Loucy (cell line): ENCODE measurements at regions not wholly inside any gene's neighbourhood (a gene's known extent, or its start where the extent isn't known, plus 50 kb on each side); places are given as distances from the start of the nearest gene placed in this dataset.
A peak's percentile ranks its signal among the peaks of the same experiment; 100 is the strongest.

Experiments used
- H2AFZ ChIP-seq: fragments of 200-600 bp; sonication (generic); 2 replicates; pipeline ENCODE4 v1.6.0; 2016; ENCODE audit warnings: antibody characterized with exemption, mild to moderate bottlenecking, low read length, moderate library complexity
- H3F3A ChIP-seq: fragments of 200-600 bp; 2 replicates; pipeline ENCODE4 v1.6.0; 2016; ENCODE audit warnings: antibody characterized with exemption, low read depth, mild to moderate bottlenecking
- H3K27me3 ChIP-seq: fragments of 200-600 bp; sonication (generic); 2 replicates; pipeline ENCODE4 v1.6.1; 2014; ENCODE audit warnings: low read length, mild to moderate bottlenecking; ENCODE audit not compliant: insufficient read depth, poor library complexity, severe bottlenecking
- H3K36me3 ChIP-seq: fragments of 200-600 bp; sonication (generic); 2 replicates; pipeline ENCODE4 v1.6.1; 2016; ENCODE audit warnings: low read length; ENCODE audit not compliant: insufficient read depth
- H3K4me1 ChIP-seq: fragments of 200-600 bp; sonication (generic); 2 replicates; pipeline ENCODE4 v1.5.1; 2014; ENCODE audit warnings: low read length, mild to moderate bottlenecking; ENCODE audit not compliant: insufficient read depth, poor library complexity, severe bottlenecking
- H3K4me2 ChIP-seq: fragments of 200-600 bp; sonication (generic); 2 replicates; pipeline ENCODE4 v1.6.0; 2014; ENCODE audit warnings: antibody characterized with exemption, low read length, low read depth, mild to moderate bottlenecking; ENCODE audit not compliant: poor library complexity, severe bottlenecking
- H3K4me3 ChIP-seq: fragments of 200-600 bp; sonication (generic); 2 replicates; pipeline ENCODE4 v1.5.1; 2014; ENCODE audit warnings: low read length, mild to moderate bottlenecking, mixed read lengths; ENCODE audit not compliant: poor library complexity, severe bottlenecking
- H3K79me2 ChIP-seq: fragments of 200-600 bp; sonication (generic); 2 replicates; pipeline ENCODE4 v1.6.1; 2014; ENCODE audit warnings: low read length; ENCODE audit not compliant: insufficient read depth
- H3K9ac ChIP-seq: fragments of 200-600 bp; sonication (generic); 2 replicates; pipeline ENCODE4 v1.6.0; 2014; ENCODE audit warnings: mild to moderate bottlenecking, low read depth, low read length, moderate library complexity; ENCODE audit not compliant: poor library complexity, severe bottlenecking
- H3K9me2 ChIP-seq: fragments of 200-600 bp; sonication (generic); replicated peaks from 2 replicates; pipeline ENCODE4 v1.6.1; 2016; ENCODE audit warnings: low read depth, low read length, mixed read lengths
- H3K9me3 ChIP-seq: fragments of 200-600 bp; sonication (generic); 2 replicates; pipeline ENCODE4 v1.6.1; 2014; ENCODE audit warnings: mild to moderate bottlenecking, antibody characterized with exemption, low read length, low read depth; ENCODE audit not compliant: insufficient read depth
- H4K20me1 ChIP-seq: fragments of 200-600 bp; sonication (generic); 2 replicates; pipeline ENCODE4 v1.6.0; 2014; ENCODE audit warnings: antibody characterized with exemption, low read length, mild to moderate bottlenecking; ENCODE audit not compliant: insufficient read depth, poor library complexity, severe bottlenecking
- CTCF ChIP-seq: fragments of 200-600 bp; sonication (generic); conservative IDR thresholded peaks from 2 replicates; pipeline ENCODE4 v1.5.1; 2014; ENCODE audit warnings: mild to moderate bottlenecking, antibody characterized with exemption, low read length
- EZH2phosphoT487 ChIP-seq: fragments of 200-600 bp; IDR thresholded peaks from 2 replicates; pipeline ENCODE4 v1.6.1; 2018; ENCODE audit warnings: antibody characterized with exemption, mild to moderate bottlenecking, moderate library complexity, borderline replicate concordance

- H3K4me1 ChIP-seq: peaks cover 17% of the 10 kb centered on the region
- H3K4me2 ChIP-seq: no peak overlapping the region
- no peaks in the 10 kb centered on the region for H3K79me2 ChIP-seq
- no peaks in the 10 kb centered on the region for H3F3A ChIP-seq
- H3K9me2 ChIP-seq: no peaks in the 10 kb centered on the region
- no peak overlapping the region for H3K4me3 ChIP-seq
- TF ChIP-seq EZH2phosphoT487 (no peak), CTCF (no peak)
- H3K9me3 ChIP-seq: no peaks in the 10 kb centered on the region
- H3K9ac ChIP-seq: no peak overlapping the region
- no peaks in the 10 kb centered on the region for H3K36me3 ChIP-seq
- no peaks in the 10 kb centered on the region for H4K20me1 ChIP-seq
- H2AFZ ChIP-seq: no peak overlapping the region
- no peaks in the 10 kb centered on the region for H3K27me3 ChIP-seq
Observed at GRCh38 chr5:89067362-89067761, 184.4 kb upstream of the MEF2C start.

GRCh38 chr5:89065919-89066318 lies 182.9 kb upstream of the MEF2C start:
- Histone ChIP-seq H2AFZ (peak overlapping the region; percentile 60; the same call in 1 of the 2 replicates), H3F3A (no peaks in the 10 kb centered on the region), H4K20me1 (no peaks in the 10 kb centered on the region), H3K79me2 (no peaks in the 10 kb centered on the region), H3K9me2 (no peaks in the 10 kb centered on the region), H3K9ac (no peak overlapping the region), H3K4me1 (peaks cover 16% of the 10 kb centered on the region), H3K4me2 (no peak overlapping the region), H3K36me3 (no peaks in the 10 kb centered on the region), H3K4me3 (no peak overlapping the region), H3K27me3 (no peaks in the 10 kb centered on the region), H3K9me3 (no peaks in the 10 kb centered on the region)
- TF ChIP-seq CTCF: no peak
- no peak for TF ChIP-seq EZH2phosphoT487

DNA sequence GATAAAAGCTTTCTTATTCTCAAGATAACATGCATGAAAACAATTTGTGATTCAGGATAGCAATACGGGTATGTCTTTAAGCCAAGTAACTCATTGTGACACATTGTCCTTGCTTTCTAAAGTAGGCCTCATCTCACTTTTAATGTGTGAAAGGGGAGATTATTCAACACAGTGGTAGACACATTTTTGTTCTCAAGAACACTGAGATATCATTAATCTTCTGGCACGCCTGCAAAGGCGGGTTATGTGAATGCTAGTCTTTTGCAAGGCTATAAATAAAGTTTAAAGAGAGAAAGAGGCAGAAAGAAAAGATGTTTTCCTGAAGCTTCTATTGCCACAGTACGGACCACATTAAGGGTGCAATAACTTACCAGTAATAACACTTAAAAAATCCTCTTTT lies 181.8 kb upstream of the MEF2C start:
- H3K79me2 ChIP-seq: no peaks in the 10 kb centered on the region
- no peaks in the 10 kb centered on the region for H4K20me1 ChIP-seq
- H3K9me3 ChIP-seq: no peaks in the 10 kb centered on the region
- no peaks in the 10 kb centered on the region for H3F3A ChIP-seq
- H3K4me1 ChIP-seq: peaks cover 16% of the 10 kb centered on the region
- H3K4me2 ChIP-seq: no peak overlapping the region
- no peak overlapping the region for H3K9ac ChIP-seq
- H3K4me3 ChIP-seq: no peak overlapping the region
- H2AFZ ChIP-seq: no peak overlapping the region
- H3K9me2 ChIP-seq: no peaks in the 10 kb centered on the region
- H3K36me3 ChIP-seq: no peaks in the 10 kb centered on the region
- TF ChIP-seq EZH2phosphoT487: no peak
- TF ChIP-seq CTCF: no peak
- no peaks in the 10 kb centered on the region for H3K27me3 ChIP-seq
